ENCODE measurements at regions not wholly inside any gene's neighbourhood (a gene's known extent, or its start where the extent isn't known, plus 50 kb on each side); places are given as distances from the start of the nearest gene placed in this dataset.
"Not testable (repeated sequence)": the region's sequence is repeated elsewhere in the genome, so short reads cannot be mapped to it uniquely, and the experiment has no call there.

GRCh38 chr1:148432318-148432717, 50.8 kb downstream of the PPIAL4G start:
- DNase-seq: not testable (repeated sequence)

GRCh38 chr1:148429856-148430255, 53.2 kb downstream of the PPIAL4G start:
- DNase-seq: not testable (repeated sequence)

GRCh38 chr1:148426940-148427611, 56.0 kb downstream of the PPIAL4G start:
- not testable (repeated sequence) for DNase-seq

DNA sequence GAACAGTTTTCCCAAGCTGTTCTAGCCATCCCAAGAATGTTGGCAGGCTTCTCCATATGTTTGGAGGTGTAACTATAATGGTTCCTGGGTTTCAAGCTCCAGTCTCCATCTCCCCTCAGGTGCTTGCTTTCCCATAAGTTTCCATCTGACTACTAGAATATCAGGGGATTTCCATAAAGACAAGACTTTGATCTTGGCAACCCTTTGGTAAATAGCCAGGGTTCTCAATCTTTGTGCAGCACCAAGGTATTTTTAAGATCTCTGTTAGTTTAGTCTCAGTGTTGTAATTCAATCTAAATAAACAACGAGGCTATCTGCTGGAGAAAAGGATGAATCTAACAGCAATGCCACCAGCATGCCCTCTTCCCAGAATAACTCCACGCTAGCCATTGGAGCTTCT, 56.7 kb downstream of the PPIAL4G start:
- DNase-seq: not testable (repeated sequence)

- DNase-seq: not testable (repeated sequence)
These were observed 58.7 kb downstream of the PPIAL4G start for GRCh38 chr1:148424143-148425003.

DNA sequence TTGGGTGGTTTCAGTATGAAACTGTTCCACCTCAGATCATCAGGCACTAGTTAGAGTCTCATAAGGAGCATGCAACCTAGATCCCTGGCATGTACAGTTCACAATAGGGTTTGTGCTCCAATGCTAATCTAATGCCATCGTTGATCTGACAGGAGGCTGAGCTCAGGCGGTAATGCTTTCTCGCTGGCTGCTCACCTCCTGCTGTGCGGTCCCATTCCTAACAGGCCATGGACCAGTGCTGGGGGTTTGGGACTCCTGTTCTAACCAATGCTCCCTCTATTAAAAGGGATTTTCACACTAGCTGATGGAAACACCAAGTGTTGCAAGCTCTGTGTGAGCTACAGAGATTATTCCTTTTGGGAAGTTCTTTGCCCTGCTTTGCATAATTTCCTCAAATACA, 60.2 kb downstream of the PPIAL4G start:
- DNase-seq: not testable (repeated sequence)

DNA sequence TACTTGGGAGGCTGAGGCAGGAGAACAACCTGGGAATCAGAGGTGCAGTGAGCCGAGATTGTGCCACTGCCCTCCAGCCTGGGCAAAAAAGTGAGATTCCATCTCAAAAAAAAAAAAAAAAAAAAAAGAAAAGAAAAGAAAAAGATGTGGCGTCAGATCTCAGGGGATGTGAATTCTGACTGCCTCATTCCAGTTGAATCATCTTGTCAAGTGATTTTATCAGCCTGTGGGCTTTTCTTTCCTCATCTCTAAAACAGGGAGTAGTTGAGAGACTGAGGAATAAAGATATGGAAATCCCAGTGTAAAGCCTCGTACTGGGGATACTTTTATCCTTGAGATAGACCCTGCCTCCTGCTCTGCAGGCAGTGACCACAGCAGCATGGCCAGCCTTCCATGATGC, 65.9 kb downstream of the PPIAL4G start:
- DNase-seq: not testable (repeated sequence)

DNA sequence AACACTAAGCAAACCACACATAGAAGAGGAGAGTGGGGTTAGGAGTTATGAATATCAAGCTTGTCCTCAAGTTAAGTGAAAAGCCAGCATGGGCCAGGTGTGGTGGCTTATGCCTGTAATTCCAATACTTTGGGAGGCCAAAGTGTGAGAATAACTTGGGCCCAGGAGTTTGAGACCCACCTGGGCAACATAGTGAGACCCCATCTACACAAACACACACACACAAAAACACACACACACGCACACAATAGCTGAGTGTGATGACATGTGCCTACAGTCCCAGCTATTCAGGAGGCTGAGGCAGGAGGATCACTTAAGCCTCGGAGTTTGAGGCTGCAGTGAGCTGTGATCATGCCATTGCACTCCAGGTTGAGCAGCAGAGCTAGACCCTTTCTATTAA, 69.7 kb downstream of the PPIAL4G start:
- not testable (repeated sequence) for DNase-seq

GRCh38 chr1:148404786-148405568, 78.1 kb downstream of the PPIAL4G start:
- DNase-seq: not testable (repeated sequence)

GRCh38 chr1:148403925-148404324, 79.2 kb downstream of the PPIAL4G start:
- DNase-seq: not testable (repeated sequence)

- DNase-seq: not testable (repeated sequence)
These were observed 80.0 kb downstream of the PPIAL4G start for GRCh38 chr1:148403085-148403456.

DNA sequence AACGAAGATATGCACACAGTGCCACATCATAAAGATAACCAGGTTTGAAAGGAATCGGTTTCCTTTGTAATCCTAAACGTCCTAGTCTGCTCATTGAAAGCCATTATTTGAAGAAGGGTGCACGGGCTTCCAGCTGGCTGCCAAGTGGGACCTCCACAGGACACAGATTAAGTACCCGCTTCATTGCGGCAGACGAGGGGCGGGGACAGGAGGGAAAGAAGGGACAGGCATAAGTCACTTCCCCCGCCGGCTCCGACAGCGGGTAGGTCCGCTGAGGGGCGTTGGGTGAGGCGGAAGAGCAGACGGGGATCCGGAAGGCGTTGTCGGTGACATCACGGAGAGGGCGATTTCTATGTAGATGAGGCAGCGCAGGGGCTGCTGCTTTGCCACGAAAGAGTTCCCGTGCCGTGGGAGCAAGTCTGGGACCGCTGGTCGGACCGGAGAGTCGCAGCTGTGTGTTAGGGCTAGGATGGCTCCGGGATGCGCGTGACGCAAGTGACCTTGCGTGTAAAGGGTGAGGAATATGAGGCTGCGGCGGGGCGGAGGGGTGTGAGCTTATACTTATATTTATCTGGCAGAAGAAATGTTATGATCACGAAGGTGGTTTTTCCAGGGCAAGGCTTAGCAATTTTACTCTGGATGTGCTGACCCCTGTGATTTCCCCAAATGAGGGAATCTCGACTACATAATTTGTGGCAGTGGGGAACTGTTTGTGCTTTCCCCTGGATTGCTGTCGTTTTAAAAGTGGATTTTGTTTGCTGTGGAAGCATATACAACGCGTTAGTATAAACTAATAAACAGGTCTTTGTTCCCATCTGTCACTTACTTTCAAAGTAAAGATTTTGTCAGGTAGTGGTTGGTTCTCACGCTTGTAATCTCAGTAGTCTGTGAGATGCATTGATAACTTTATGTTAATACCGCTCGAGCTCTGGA, 80.7 kb downstream of the PPIAL4G start:
- DNase-seq: peak; percentile 84

GRCh38 chr1:148397516-148397915, 85.6 kb downstream of the PPIAL4G start:
- not testable (repeated sequence) for DNase-seq

DNA sequence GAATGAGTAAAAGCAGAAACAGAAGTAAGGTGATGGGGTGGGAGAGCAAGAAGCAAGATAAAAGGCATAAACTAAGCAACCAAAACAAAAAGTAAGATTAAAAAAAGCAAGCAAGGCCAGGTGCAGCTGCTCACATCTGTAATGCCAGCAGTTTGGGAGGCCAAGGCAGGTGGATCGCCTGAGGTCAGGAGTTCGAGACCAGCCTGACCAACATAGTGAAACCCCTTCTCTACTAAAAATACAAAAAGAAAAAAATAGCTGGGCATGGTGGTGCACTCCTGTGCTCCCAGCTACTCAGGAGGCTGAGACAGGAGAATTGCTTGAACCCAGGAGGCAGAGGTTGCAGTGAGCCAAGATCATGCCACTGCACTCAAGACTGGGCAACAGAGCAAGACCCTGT, 90.6 kb downstream of the PPIAL4G start:
- not testable (repeated sequence) for DNase-seq

DNA sequence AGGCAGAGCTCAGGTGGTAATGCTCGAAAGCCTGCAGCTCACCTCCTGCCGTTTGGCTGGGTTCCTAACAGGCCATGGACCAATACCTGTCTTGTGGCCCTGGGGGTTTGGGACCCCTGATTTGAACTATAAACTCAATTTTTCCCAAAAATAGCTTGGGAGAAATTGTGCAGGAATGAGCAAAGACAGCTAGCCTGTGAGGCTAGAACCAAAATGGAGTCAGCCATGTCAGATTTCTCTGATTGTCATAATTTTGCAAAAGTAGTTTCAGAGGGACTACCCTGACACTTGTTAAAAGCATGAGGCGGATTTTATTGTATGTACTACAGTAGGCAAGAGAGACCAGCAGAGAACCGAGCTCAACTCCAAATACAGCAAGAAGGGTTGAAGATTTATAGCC, 91.8 kb downstream of the PPIAL4G start:
- DNase-seq: not testable (repeated sequence)

DNA sequence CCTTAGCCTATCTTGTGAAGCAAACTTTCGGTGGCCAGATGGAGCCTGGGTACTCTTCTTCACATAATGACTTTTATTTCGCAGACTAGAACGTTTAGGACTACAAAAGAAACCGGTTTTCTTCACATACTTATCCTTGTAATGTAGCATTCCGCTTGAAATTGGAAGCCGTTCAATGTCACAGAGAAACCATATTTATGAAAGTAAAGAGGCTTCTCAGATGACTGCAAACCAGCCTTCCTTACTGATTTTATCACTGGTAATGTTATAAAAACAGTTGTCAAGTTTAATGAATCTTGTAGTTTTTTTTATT, 94.1 kb downstream of the PPIAL4G start:
- DNase-seq: no peak

GRCh38 chr1:148388260-148389026, 94.7 kb downstream of the PPIAL4G start:
- peak; percentile 82 for DNase-seq

DNA sequence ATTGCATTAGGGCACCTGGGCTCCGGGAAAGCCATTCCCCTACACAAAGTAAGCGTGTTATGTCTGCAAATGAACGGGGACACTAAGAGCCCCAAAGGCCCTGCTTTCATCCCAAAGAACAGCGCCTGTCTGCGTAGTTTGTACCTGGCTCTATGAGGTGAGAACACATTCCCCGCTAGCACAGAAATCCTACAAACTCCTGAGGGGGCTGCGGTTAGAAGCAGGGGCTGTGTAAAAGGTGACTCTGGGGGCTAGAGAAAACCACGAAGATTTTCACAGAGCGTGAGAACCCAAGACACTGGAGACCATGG, 95.2 kb downstream of the PPIAL4G start:
- DNase-seq: not testable (repeated sequence)

DNA sequence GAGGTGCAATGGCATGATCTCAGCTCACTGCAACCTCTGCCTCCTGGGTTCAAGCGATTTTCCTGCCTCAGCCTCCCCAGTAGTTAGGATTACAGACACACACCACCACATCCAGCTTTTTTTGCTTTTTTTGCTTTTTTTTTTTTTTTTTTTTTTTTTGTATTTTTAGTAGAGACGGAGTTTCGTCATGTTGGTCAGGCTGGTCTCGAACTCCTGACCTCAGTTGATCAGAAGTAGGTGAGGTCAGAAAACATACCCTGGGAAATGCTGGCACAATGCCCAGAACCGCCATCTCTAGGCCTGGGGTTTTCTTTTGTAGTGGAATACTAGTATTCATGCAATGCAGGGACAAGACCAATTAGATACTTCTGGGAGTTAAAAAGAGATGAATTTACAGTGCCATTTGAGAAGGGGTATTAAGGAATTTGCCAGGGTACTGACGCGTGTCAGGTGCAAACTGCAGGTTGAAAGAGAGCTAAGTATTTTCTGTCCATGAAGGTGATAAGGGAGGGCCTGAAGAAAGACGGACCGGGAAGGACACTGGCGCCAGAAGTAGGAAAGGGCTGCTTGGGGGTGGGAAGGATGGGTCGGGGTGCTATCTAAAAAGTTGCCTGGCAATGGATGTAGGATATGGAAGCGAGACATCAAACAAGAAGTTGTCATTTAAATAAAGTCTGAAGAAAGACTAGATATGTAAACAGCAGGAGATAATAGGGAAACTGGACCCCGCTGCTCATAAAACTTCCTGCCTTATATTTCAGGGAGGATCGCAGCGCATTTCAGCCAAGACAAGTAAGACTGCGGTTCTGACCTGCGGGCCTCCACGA, 95.8 kb downstream of the PPIAL4G start:
- DNase-seq: not testable (repeated sequence)

DNA sequence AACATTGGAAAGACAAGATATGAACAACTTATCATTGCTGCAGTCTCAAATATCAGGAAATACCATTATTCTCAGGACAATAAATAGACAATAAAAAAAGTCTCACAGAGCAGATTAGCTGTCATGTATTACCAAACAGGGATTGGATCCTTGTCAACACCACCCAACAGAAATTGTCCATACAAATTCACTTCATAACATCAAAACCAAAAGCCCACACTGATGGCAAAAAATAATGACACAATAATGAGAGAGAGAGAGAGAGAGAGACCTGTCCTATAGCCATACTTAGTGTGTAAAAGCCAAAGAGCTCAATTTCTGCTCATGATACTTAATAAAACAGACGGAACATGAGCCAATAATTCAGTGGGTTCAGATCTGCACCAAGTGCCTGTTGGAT, 96.5 kb downstream of the PPIAL4G start:
- DNase-seq: no peak

DNA sequence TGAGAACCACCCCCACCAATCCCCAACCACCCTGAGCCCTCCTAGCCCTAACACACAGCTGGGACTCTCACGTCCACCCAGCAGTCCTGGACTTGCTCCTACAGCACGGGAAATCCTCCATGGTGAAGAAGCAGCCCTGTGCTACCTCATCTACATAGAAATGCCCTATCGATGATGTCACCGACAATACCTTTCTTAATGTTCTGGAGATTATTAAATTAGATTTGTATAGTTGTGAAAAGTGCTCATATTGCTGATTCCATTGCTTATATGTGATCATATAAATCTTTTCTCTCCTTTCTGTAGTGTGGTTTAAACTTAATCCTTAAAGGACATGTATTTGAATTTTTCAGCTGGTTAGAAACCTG, 97.1 kb downstream of the PPIAL4G start:
- not testable (repeated sequence) for DNase-seq
